Sigmoid colon (tissue), 4 donors: ENCODE measurements at regions not wholly inside any gene's neighbourhood (a gene's known extent, or its start where the extent isn't known, plus 50 kb on each side); places are given as distances from the start of the nearest gene placed in this dataset.

Experiments
- EP300 ChIP-seq, 4 donors: sonication (generic); formaldehyde crosslinking; IDR thresholded peaks; one replicate each; pipeline ENCODE4 v1.6.1; 2017; ENCODE audit warnings: antibody characterized with exemption in 4 of 4
- POLR2A ChIP-seq, 2 donors: fragments of 450-650 bp; IDR thresholded peaks; one replicate each; pipeline ENCODE4 v1.6.1; 2016; ENCODE audit warnings: antibody characterized with exemption in 2 of 2, mild to moderate bottlenecking in 2 of 2, moderate library complexity in 2 of 2
- POLR2AphosphoS5 ChIP-seq, 4 donors: sonication (generic); formaldehyde crosslinking; IDR thresholded peaks; one replicate each; pipeline ENCODE4 v1.6.1; 2017; ENCODE audit warnings: antibody characterized with exemption in 4 of 4
- TF ChIP-seq, protein P1 (sequence below), 4 experiments: fragments of 450-650 bp in 3 of 4; fragments of 200-600 bp in 1 of 4; IDR thresholded peaks; one replicate each; pipeline ENCODE4 v1.5.1; 2016 to 2019; ENCODE audit warnings: antibody characterized with exemption in 4 of 4, mild to moderate bottlenecking in 3 of 4, moderate library complexity in 2 of 4

DNA sequence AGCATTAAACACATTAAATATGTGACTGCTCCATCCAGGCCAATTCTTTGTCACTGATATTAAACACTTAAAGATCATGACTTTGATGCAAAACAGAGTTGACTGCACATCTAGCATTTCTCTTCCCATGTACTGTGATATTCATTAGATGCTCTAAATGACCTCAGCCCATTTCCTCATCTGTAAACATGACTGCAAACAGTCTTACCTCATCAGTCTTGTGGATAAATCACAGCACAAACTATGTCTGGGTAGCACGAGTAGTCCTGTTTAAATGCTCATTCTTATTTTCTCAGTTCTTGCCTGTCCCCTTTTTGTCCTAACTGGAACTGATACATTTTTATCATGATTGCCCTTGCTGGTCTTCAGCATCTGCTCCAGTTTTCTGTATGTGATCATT lies 1974.8 kb upstream of the LRRTM1 start:
- TF ChIP-seq POLR2A (IDR thresholded peaks at IDR 0.05) (no peak), EP300 (IDR thresholded peaks at IDR 0.05) (no peak), POLR2AphosphoS5 (IDR thresholded peaks at IDR 0.05) (no peak)
- TF ChIP-seq, protein P1, sequence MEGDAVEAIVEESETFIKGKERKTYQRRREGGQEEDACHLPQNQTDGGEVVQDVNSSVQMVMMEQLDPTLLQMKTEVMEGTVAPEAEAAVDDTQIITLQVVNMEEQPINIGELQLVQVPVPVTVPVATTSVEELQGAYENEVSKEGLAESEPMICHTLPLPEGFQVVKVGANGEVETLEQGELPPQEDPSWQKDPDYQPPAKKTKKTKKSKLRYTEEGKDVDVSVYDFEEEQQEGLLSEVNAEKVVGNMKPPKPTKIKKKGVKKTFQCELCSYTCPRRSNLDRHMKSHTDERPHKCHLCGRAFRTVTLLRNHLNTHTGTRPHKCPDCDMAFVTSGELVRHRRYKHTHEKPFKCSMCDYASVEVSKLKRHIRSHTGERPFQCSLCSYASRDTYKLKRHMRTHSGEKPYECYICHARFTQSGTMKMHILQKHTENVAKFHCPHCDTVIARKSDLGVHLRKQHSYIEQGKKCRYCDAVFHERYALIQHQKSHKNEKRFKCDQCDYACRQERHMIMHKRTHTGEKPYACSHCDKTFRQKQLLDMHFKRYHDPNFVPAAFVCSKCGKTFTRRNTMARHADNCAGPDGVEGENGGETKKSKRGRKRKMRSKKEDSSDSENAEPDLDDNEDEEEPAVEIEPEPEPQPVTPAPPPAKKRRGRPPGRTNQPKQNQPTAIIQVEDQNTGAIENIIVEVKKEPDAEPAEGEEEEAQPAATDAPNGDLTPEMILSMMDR (IDR thresholded peaks at IDR 0.05): no peak
